MG63 (cell line): ENCODE measurements at regions not wholly inside any gene's neighbourhood (a gene's known extent, or its start where the extent isn't known, plus 50 kb on each side); places are given as distances from the start of the nearest gene placed in this dataset.
"Not testable (repeated sequence)": the region's sequence is repeated elsewhere in the genome, so short reads cannot be mapped to it uniquely, and the experiment has no call there.

Experiments
- DNase-seq: peaks from one replicate; pipeline ENCODE4 v3.0.0-alpha.2; 2020
- H3K27me3 ChIP-seq: fragments of 250-450 bp; sonication (Bioruptor Pico); 2 replicates; pipeline ENCODE4 v1.5.1; 2020; ENCODE audit warnings: mild to moderate bottlenecking, moderate library complexity
- H3K36me3 ChIP-seq: fragments of 250-450 bp; sonication (Bioruptor Pico); 2 replicates; pipeline ENCODE4 v1.5.1; 2020; ENCODE audit warnings: mild to moderate bottlenecking, moderate library complexity
- H3K4me3 ChIP-seq: fragments of 250-450 bp; sonication (Bioruptor Pico); 2 replicates; pipeline ENCODE4 v1.5.1; 2020; ENCODE audit warnings: mild to moderate bottlenecking, moderate library complexity
- H3K9me3 ChIP-seq: fragments of 250-450 bp; sonication (Bioruptor Pico); 2 replicates; pipeline ENCODE4 v1.5.1; 2020; ENCODE audit warnings: mild to moderate bottlenecking, moderate library complexity

GRCh38 chr1:220475608-220476007 is 52.3 kb upstream of the MARK1 start:
- not testable (repeated sequence) for H3K27me3 ChIP-seq, H3K4me3 ChIP-seq, H3K36me3 ChIP-seq, H3K9me3 ChIP-seq, DNase-seq

- H3K4me3 ChIP-seq, DNase-seq, H3K27me3 ChIP-seq, H3K9me3 ChIP-seq, H3K36me3 ChIP-seq: not testable (repeated sequence)
Measured at GRCh38 chr1:220475141-220475540, 52.8 kb upstream of the MARK1 start.

DNA sequence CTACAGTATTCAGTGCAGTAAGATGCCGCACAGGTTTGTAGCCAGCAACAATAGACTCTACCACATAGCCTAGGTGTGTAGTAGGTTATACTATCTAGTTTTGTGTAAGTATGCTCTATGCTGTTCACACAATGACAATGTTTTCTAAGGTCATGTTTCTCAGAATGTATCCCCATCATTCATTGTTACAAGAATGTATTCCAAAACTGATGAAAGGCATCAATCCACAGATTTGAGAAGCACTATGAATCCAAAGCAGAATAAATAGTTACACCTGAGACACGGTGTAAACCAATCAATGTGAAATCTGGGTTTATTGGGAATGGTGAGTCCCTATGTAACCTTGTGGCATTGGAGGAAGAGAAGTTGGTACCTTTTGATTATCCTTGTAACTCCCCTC is 54.5 kb upstream of the MARK1 start:
- Histone ChIP-seq H3K4me3 (no peak overlapping the region), H3K36me3 (no peaks in the 10 kb centered on the region), H3K9me3 (peaks cover 2% of the 10 kb centered on the region; the same call in 1 of the 2 replicates), H3K27me3 (peaks cover 2% of the 10 kb centered on the region; the same call in 1 of the 2 replicates)
- DNase-seq = no peak

- H3K4me3 ChIP-seq = no peak overlapping the region
- H3K27me3 ChIP-seq = no peaks in the 10 kb centered on the region; the same call in 1 of the 2 replicates
- no peak for DNase-seq
- no peaks in the 10 kb centered on the region for H3K36me3 ChIP-seq
- no peaks in the 10 kb centered on the region for H3K9me3 ChIP-seq
Measured at GRCh38 chr1:220462752-220463151, 65.2 kb upstream of the MARK1 start.

GRCh38 chr1:220458936-220459335 is 69.0 kb upstream of the MARK1 start:
- DNase-seq = no peak
- H3K36me3 ChIP-seq = no peaks in the 10 kb centered on the region
- no peak overlapping the region for H3K4me3 ChIP-seq
- no peaks in the 10 kb centered on the region; the same call in none of the 2 replicates for H3K27me3 ChIP-seq
- H3K9me3 ChIP-seq = no peaks in the 10 kb centered on the region

- Histone ChIP-seq H3K36me3 (no peaks in the 10 kb centered on the region), H3K4me3 (no peak overlapping the region), H3K9me3 (no peaks in the 10 kb centered on the region), H3K27me3 (peaks cover 5% of the 10 kb centered on the region)
- no peak for DNase-seq
Measured at GRCh38 chr1:220457957-220458609, 69.9 kb upstream of the MARK1 start.

DNA sequence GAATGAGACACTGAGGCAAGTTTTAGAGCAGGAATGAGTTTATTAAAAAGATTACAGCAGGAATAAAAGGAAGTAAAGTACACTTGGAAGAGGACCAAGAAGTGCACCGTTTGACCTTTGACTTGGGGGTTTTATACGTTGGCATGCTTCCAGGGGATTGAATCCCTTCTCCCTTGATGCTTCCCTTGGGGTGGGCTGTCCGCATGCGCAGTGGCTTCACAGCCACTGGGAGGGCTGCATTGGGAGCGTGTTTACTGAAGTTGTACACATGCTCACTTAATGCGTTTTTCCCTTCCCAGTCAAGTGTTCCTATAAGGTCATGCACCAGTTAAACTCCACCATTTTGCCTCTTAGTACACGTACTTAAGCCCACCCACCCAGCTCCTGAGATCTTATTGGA is 72.4 kb upstream of the MARK1 start:
- no peak for DNase-seq

GRCh38 chr1:220454155-220454777 is 73.7 kb upstream of the MARK1 start:
- Histone ChIP-seq H3K4me3 (no peak overlapping the region), H3K36me3 (no peaks in the 10 kb centered on the region), H3K27me3 (peaks cover 26% of the 10 kb centered on the region), H3K9me3 (no peaks in the 10 kb centered on the region)
- no peak for DNase-seq

More for the DNA sequence above, 72.4 kb upstream of the MARK1 start:
- H3K36me3 ChIP-seq = no peaks in the 10 kb centered on the region
- peaks cover 26% of the 10 kb centered on the region for H3K27me3 ChIP-seq
- no peaks in the 10 kb centered on the region for H3K9me3 ChIP-seq
- H3K4me3 ChIP-seq = no peak overlapping the region

DNA sequence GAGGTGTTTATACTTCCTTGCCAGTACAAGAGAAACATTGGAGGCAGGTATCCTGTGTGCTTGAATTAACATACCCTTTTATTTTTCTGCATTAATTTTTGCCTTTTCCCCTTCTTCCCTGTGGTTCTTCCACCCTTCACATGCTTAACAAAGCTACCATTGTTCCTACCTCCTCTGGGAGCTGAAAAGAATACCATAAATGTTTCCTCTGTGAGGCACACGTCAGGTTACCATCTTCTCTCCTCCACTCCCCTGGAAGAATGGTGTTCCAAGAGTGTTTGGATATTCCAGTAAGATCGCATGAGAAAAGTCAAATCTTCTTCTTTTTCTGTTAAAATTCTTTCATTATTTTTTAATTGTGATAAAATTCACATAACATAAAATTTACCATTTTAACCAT is 74.6 kb upstream of the MARK1 start:
- H3K27me3 ChIP-seq = peaks cover 28% of the 10 kb centered on the region
- H3K36me3 ChIP-seq = no peaks in the 10 kb centered on the region
- no peaks in the 10 kb centered on the region for H3K9me3 ChIP-seq
- no peak overlapping the region for H3K4me3 ChIP-seq
- DNase-seq = no peak

GRCh38 chr1:220451532-220451931 is 76.4 kb upstream of the MARK1 start:
- DNase-seq = no peak
- no peak overlapping the region for H3K4me3 ChIP-seq
- H3K27me3 ChIP-seq = peaks cover 33% of the 10 kb centered on the region
- no peaks in the 10 kb centered on the region for H3K9me3 ChIP-seq
- no peaks in the 10 kb centered on the region for H3K36me3 ChIP-seq

GRCh38 chr1:220450927-220451326 is 77.0 kb upstream of the MARK1 start:
- Histone ChIP-seq H3K36me3 (no peaks in the 10 kb centered on the region), H3K4me3 (no peak overlapping the region)
- DNase-seq = no peak

DNA sequence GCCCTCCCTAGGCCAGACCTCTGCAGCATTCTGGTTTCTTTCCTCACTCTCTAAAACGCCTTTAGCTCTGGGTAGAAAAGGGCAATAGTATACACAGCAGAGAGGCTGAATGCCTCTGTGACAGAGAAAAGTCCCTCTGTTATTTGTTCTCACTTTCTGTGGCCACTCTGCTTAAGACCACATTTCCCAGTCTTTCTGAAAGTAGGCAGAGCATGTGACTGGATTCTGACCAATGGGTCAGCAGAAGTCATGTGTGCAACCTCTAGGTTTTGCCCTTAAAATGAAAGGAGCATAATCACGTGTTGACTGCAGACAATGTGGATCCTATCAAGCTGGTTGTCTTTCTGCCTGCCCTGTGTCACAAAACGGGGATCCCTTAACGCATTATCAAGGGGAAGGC is 79.7 kb upstream of the MARK1 start:
- DNase-seq = no peak
- Histone ChIP-seq H3K9me3 (peaks cover 3% of the 10 kb centered on the region; the same call in 1 of the 2 replicates), H3K36me3 (no peaks in the 10 kb centered on the region), H3K4me3 (no peak overlapping the region), H3K27me3 (peaks cover 28% of the 10 kb centered on the region)

More at GRCh38 chr1:220450927-220451326, 77.0 kb upstream of the MARK1 start:
- H3K27me3 ChIP-seq = peaks cover 33% of the 10 kb centered on the region
- H3K9me3 ChIP-seq = peaks cover under 1% of the 10 kb centered on the region; the same call in 1 of the 2 replicates

GRCh38 chr1:220444586-220444985 is 83.3 kb upstream of the MARK1 start:
- H3K9me3 ChIP-seq, H3K4me3 ChIP-seq, DNase-seq: not testable (repeated sequence)

GRCh38 chr1:220441211-220441610 is 86.7 kb upstream of the MARK1 start:
- H3K9me3 ChIP-seq = peaks cover 3% of the 10 kb centered on the region; the same call in 1 of the 2 replicates
- no peak overlapping the region for H3K4me3 ChIP-seq
- peaks cover 3% of the 10 kb centered on the region for H3K27me3 ChIP-seq
- H3K36me3 ChIP-seq = no peaks in the 10 kb centered on the region
- DNase-seq = no peak

More at GRCh38 chr1:220444586-220444985, 83.3 kb upstream of the MARK1 start:
- not testable (repeated sequence) for H3K36me3 ChIP-seq, H3K27me3 ChIP-seq

- no peaks in the 10 kb centered on the region for H3K36me3 ChIP-seq
- H3K27me3 ChIP-seq = peaks cover 3% of the 10 kb centered on the region; the same call in 1 of the 2 replicates
- DNase-seq = no peak
- H3K4me3 ChIP-seq = no peak overlapping the region
- no peaks in the 10 kb centered on the region for H3K9me3 ChIP-seq
Measured at GRCh38 chr1:220438741-220439140, 89.2 kb upstream of the MARK1 start.

DNA sequence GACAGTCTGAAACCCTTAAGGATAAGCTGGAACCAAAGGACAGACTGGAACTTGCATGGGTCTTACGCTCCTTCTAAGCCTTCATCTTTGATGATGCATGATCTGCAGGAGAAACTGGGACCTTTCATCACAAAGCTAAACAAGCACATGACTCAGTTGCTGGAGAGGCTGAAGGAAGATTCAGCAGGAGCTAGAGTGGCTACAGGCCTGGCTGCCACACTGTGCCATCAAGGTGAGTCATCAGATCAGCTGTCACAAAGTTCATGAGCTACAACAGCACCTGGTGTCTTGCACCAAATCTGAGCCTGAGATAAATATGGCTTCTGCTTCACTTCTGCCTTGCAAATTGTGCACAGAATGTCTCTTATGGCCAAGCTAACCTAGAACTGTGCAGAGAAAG is 95.5 kb upstream of the MARK1 start:
- 0 out of 2 replicates have a peak, but pooled peaks cover 2% of the 10 kb centered on the region for H3K27me3 ChIP-seq
- H3K4me3 ChIP-seq = no peak overlapping the region
- peak; percentile 9 for DNase-seq

DNA sequence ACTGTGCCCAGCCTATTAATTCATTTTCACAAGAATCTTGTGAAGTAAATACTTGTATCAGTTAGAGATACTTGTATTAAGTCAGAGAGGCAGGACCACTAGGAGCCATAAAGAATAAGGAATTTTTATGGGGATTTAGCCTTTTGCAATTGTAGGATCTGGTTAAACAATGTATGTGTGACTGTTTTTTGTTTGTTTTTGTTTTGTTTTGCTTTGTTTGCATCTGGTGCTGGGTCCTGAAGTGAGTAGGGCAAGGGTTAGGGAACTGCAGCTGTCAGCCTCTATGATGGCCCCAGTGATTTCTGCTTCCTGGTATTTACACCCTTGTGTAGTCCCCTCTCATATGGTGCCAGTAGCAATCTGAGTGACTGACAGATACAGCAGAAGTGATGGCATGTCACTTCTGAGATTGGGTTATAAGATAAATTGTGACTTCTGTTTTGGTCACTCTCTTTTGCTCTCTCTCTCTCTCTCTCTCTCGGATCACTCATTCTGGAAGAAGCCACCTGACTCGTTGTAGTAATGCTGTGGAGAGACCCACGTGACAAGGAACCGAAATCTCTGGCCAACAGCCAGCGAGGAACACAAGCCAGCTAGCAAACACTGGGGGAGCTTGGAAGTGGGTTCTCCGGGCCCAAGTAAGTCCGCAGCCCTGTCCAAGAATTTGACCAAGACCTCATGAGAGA is 96.2 kb upstream of the MARK1 start:
- no peaks in the 10 kb centered on the region for H3K36me3 ChIP-seq
- no peak for DNase-seq
- no peak overlapping the region for H3K4me3 ChIP-seq
- H3K27me3 ChIP-seq = 0 out of 2 replicates have a peak, but pooled peaks cover 2% of the 10 kb centered on the region
- no peaks in the 10 kb centered on the region for H3K9me3 ChIP-seq

More for the DNA sequence above, 95.5 kb upstream of the MARK1 start:
- Histone ChIP-seq H3K9me3 (no peaks in the 10 kb centered on the region), H3K36me3 (no peaks in the 10 kb centered on the region)
